AML-193 (cell line): ENCODE measurements at regions not wholly inside any gene's neighbourhood (a gene's known extent, or its start where the extent isn't known, plus 50 kb on each side); places are given as distances from the start of the nearest gene placed in this dataset.

Experiments
- DNase-seq, 2 experiments: peaks; one replicate each; lab custom pipeline; 2025; lab: John Stamatoyannopoulos, UW

GRCh38 chr6:147758303-147758702, 249.8 kb downstream of the SAMD5 start:
- no peak for DNase-seq

GRCh38 chr6:147759093-147759492, 250.6 kb downstream of the SAMD5 start:
- no peak for DNase-seq

- DNase-seq, result no peak
These were observed 251.0 kb downstream of the SAMD5 start for GRCh38 chr6:147759536-147759935.

- DNase-seq, result no peak
These were observed 257.1 kb downstream of the SAMD5 start for GRCh38 chr6:147765541-147765940.

- DNase-seq, result no peak
These were observed 260.5 kb downstream of the SAMD5 start for GRCh38 chr6:147768969-147769368.

- DNase-seq, result no peak
These were observed 261.1 kb downstream of the SAMD5 start for GRCh38 chr6:147769496-147770087.

DNA sequence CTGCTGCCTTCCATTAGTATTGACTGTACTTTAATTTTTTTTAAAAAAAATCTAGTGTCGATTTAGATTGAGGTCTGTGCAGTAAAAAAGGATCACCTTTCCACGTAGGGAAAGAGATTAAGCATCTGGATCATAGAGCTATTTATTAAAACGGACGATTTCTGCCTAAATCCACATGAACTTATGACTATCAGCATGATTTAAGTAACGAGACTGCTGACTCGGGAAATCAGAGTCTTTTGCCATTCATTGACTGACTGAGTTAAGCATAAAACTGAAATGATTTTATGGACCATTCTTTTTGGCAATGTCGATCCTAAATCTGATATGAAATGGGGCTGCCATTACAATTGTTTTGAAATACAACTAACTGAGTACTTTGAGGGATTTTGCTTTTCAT, 261.7 kb downstream of the SAMD5 start:
- DNase-seq, result no peak

DNA sequence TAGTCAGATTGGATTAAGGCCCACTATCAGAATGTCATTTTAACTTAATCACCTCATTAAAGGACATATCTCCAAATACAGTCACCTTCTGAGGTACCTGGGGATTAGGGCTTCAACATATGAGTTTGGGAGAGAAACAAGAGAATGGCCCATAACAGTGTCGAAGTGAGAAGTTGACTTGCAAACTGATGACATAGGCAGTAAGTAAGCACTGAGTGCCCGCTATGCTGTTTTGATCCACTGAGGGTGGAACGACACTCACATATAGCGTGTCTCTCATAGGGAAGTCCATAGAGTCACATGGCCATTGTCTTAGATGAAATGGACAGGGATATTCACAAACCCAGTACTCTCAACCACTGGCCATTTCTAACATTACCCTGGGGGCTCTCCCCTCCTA, 264.2 kb downstream of the SAMD5 start:
- no peak for DNase-seq

GRCh38 chr6:147774856-147775255, 266.4 kb downstream of the SAMD5 start:
- no peak for DNase-seq

DNA sequence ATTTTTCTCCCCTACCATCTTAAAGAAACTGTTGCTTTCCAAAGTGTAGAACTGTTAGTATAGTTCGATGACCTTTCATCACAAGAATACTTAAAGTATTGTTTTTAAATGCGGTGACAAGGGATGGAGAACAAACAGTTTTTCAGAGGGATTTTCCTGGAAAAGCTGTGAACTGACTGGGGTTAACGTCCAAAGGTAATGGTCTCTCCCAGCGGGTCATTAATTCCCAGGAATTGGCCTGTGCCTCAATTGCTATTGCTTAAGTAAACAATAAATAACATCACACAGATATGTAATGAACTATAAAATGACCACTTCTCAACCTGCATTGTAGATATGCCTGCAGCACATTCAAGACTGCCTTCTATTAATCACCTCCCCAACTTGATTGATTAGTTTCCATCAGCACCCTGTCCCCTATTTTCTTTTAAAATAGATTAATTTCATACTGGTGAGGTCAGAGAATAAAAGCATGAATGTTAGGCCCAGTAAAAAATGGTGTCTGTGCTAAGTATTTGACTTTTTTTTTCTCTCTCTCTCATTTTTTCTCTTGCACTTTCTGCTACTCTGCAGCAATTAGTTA, 268.2 kb downstream of the SAMD5 start:
- DNase-seq, result no peak

- no peak for DNase-seq
These were observed 271.1 kb downstream of the SAMD5 start for GRCh38 chr6:147779624-147780023.

DNA sequence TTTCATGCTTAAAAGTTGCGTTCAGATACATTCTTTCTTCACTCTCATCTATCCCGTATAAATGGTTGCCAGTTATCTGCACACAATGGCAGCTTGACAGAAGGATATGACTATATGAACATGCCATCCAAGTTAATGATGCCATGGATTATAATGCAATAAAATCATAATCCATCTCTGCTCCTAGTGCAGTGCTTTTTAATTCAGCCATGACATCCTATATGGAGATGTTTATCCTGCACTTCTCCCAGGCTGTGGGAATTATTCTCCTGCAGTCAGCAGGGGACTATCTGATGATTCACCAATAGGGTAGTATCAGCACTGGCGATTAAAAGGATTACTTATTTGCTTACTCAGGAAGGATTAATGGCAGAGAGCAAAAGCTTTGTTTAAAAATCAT, 273.8 kb downstream of the SAMD5 start:
- DNase-seq, result no peak

- DNase-seq, result no peak
These were observed 275.9 kb downstream of the SAMD5 start for GRCh38 chr6:147784371-147784770.

GRCh38 chr6:147787417-147787816, 278.9 kb downstream of the SAMD5 start:
- DNase-seq, result no peak

GRCh38 chr6:147789430-147789947, 281.0 kb downstream of the SAMD5 start:
- no peak for DNase-seq

DNA sequence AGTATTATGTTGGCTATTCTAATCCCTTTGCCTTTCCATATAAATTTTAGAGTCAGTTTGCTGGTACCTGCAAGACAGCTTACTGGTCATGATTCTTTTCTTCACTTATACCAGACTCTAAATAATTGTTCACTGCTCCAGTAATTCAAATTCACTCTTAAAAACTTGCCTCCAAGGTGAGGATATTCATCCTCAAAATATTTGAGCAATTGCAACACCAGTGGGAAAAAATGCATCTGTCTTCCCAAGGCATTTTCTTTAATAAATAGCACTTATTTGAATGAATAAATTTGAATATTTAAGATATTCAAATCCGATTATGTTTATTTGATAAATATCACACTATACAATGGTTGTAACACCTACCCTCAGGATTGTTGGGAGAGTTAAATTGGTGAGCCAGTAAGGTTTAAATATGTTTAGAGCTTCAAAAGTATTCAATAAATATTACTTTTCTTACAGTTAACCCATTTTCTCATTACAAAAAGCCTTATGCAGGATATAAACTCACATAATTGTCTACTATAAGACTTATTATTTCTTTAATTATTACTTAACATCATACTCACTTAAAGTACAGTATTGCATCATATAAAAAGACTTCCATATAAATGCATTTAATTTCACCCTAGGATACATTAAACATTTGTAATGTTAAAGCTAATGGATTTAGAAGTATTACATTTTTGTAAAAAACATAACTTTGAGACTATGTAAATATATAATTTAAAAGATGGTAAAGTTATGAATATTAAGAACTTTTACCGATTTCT, 285.6 kb downstream of the SAMD5 start:
- no peak for DNase-seq

DNA sequence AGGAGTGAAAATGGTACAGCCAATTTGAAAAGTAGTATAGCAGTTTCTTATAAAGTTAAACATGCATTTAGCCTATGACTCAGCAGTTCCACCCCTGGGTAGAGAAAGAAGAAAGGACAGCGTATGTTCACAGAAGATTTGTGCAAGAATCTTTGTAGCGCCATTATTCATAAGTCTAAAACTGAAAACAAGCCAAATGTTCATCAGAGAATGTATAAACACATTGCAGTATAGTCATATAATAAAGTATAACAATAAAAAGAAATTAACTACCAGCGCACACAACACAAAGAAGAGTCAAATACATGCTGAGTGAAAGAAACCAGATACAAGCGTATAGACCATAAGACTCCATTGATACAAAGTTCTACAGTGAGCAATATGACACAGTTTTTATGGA, 294.0 kb downstream of the SAMD5 start:
- no peak for DNase-seq

DNA sequence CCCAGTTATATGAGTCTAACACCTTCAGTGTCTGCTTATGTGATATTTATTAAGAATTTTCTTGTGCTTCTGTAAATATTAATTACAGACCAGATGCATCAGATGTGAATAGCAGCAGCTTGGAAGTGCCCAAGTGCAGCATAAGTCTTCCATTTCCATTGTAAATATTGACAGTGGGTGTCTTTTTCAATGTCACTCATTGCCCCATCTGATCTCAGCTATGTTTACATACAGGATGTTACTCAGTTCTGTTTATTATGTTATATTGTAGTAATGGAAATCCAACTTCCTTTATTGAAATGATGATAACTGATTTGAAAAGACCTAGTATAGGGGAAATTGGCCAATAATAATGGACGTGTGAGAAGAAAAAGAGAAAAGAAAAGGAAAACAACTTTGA, 296.7 kb downstream of the SAMD5 start:
- no peak for DNase-seq

DNA sequence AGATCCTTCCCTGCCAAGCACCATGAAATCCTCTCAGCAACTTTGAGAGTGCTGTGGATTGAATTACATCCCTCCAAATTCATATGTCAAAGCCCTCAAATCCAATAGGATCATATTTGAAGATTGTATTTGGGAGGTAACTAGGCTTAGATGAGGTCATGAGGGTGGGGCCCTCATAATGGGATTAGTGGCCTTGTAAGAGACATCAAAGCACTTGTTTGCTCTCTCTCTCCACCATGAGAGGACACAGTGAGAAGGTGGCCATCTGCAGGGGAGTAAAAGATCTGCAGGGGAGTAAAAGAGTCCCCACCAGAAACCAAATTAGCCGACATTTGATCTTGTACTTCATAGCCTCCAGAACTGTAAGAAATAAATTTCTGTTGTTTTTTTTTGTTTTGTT, 298.2 kb downstream of the SAMD5 start:
- no peak for DNase-seq

DNA sequence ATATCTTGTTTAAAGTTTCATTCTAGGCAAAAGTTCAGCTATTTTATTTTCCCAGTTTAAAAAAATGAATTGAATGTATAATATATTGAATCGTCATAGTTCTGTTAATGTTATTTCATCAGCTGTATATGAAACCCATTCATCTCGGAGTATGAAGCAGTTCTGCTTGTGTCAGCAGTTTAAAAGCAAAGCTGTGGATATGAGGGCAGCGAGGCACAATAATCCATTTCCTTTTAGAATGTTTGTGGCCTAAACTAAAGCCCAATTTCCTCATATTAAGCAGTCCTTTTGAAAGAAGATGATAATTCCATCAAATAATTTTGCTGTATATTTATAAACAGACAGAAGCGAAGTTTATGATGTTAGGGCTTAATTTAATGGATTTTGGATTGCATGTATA, 300.1 kb downstream of the SAMD5 start:
- DNase-seq, result no peak

DNA sequence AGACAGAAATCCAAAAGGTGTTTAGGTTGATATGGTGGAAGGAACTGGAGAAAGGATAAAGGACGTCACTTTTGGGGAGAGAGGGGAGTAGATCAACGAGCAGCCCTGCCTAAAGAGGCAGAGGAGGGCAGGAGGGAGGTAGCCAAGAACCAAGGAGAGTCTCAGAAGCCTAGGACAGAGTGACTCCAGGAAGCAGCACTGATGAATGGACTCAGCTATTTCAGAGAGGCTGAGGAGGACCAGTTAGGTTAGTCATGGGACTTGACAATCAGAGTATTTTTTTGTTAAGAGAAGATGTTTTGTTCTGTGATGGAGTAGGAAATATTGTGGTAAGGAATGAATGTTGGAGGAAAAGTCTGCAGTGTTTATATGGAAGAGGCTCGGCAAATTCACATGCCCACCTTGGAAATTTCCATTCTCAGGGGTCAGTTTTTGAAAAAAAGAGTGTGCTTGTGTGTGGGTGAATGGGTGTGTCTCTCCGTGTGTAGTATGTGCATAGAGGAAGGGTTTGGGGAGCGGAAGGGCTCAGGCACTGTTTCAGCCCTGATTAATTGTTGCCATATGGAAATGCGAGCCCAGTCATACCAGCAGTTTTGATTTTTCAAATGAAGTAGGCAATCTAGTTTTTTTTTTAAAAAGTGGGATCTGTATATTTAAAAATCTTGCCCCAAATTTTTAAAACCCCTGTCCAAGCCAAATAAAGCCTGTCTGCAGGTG, 303.6 kb downstream of the SAMD5 start:
- no peak for DNase-seq

DNA sequence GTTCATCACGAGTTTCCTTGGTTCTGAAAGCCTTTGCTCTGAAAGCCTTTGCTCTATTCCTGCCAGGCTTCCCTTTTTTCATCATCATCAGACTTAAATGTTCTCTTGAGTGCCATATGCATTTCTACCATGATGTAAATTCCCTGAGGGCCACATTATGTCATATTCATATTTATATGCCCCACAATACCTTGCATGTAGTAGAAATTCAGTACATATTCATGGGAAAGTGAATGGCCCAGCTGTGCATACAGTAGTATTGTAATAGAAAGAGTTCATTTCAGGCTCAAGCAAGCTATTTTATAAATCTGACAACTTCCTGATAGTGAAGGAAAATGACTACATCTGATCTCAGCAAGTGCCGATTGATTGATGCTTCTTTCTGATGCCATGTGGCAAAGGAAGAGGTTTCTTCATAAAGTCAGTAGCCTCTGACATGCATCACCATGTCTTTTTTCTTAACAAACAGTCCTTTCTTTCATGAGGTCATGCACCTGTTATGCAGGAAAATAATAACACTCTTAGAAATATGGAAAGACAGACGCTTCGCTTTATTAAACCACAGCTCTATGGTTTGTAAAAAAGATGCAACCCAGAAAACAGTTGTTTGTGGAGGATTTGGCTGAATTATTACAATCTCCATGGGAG, 308.7 kb downstream of the SAMD5 start:
- no peak for DNase-seq
